ENCODE measurements at regions not wholly inside any gene's neighbourhood (a gene's known extent, or its start where the extent isn't known, plus 50 kb on each side); places are given as distances from the start of the nearest gene placed in this dataset.

DNA sequence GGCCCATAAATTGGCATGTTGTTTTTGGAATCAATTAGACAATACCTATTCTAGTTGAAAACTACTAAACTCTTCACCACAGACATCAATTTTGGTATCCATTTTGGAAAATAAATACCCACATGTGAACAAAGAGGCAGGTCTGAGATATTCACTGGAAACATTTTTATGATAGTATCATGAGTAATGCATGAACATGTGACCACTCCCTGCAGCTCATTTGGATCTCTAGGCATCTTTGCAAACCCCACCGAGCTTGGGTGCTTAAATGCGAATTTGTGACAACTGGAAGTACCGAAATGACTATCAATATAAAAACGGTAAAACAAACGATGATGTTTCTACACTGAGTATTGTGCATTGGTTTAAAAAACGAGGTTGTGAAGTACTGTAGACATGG, 285.2 kb downstream of the IRF8 start:
- DNase-seq: no peak
- H3K79me2 ChIP-seq (ENCODE audit: insufficient read depth, low read length): no peaks in the 10 kb centered on the region
- Mint-ChIP-seq H3K4me3 (no peak overlapping the region), H3K4me1 (no peaks in the 10 kb centered on the region), H3K9me3 (no peaks in the 10 kb centered on the region), H3K27me3 (ENCODE audit: low read depth in 3 of 3) (peaks cover 3 to 7% (median 7%) of the 10 kb centered on the region in 3 donors), H3K27ac (no peak overlapping the region), H3K36me3 (no peaks in the 10 kb centered on the region)
- no peak overlapping the region for H3K4me3 ChIP-seq (replicated peaks in 1 of 3; ENCODE audit: low read depth in 2 of 3, low read length in 3 of 3)
- TF ChIP-seq, protein P1, sequence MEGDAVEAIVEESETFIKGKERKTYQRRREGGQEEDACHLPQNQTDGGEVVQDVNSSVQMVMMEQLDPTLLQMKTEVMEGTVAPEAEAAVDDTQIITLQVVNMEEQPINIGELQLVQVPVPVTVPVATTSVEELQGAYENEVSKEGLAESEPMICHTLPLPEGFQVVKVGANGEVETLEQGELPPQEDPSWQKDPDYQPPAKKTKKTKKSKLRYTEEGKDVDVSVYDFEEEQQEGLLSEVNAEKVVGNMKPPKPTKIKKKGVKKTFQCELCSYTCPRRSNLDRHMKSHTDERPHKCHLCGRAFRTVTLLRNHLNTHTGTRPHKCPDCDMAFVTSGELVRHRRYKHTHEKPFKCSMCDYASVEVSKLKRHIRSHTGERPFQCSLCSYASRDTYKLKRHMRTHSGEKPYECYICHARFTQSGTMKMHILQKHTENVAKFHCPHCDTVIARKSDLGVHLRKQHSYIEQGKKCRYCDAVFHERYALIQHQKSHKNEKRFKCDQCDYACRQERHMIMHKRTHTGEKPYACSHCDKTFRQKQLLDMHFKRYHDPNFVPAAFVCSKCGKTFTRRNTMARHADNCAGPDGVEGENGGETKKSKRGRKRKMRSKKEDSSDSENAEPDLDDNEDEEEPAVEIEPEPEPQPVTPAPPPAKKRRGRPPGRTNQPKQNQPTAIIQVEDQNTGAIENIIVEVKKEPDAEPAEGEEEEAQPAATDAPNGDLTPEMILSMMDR (IDR thresholded peaks at IDR 0.05): no peak
- H3K4me1 ChIP-seq (ENCODE audit: control insufficient read depth in 1 of 2, insufficient read depth in 2 of 2, low read length in 2 of 2): no peaks in the 10 kb centered on the region
- intact Hi-C loops (cut with micrococcal nuclease): no loop called here
- H3K9me3 ChIP-seq (replicated peaks in 1 of 2; ENCODE audit: control insufficient read depth in 1 of 2, insufficient read depth in 1 of 2, low read length in 2 of 2): peaks cover 0 to 4% of the 10 kb centered on the region in 2 donors
- no peaks in the 10 kb centered on the region for H3K36me3 ChIP-seq (replicated peaks in 1 of 2; ENCODE audit: control insufficient read depth in 1 of 2, insufficient read depth in 2 of 2, low read length in 2 of 2)
- H3K4me2 ChIP-seq (replicated peaks; ENCODE audit: extremely low read depth, low read length, poor library complexity, severe bottlenecking): no peak overlapping the region
- no peaks in the 10 kb centered on the region for H3K27me3 ChIP-seq (ENCODE audit: control insufficient read depth in 2 of 2, insufficient read depth in 2 of 2, low read length in 2 of 2)
- 93% methylated on average over 6 of the region's 6 CpGs for WGBS (ENCODE audit: insufficient coverage)
- H2AFZ ChIP-seq (ENCODE audit: insufficient read depth, low read depth, low read length, poor library complexity, severe bottlenecking): no peak overlapping the region
- H3K9ac ChIP-seq (ENCODE audit: insufficient read depth, low read length, poor library complexity, severe bottlenecking): no peak overlapping the region
- H4K20me1 ChIP-seq (ENCODE audit: insufficient read depth, low read length): no peaks in the 10 kb centered on the region
- H3K27ac ChIP-seq (ENCODE audit: low read depth in 1 of 2, low read length in 2 of 2): no peak overlapping the region

DNA sequence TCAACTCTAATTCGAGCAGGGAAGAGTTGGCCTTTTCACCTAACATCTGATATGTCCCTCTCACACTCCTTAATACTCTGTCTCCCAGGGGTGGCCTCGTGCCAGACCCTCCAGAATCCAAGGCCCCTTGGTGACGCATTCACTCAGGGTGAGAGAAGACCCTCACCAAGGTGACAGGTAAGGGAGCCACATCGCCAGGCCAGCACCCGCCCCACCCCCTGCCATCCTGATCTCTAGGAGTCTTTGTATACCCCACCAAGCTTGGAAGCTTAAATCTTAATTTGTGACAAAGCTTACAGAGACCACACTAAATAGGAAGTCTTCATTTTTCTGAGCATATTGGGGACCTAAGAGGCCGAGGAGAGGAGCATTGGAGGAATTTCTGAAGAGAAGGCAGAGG, 286.1 kb downstream of the IRF8 start:
- no peak for DNase-seq
- 61% methylated on average over 3 of the region's 6 CpGs for WGBS (ENCODE audit: insufficient coverage)
- peaks cover 0 to 4% of the 10 kb centered on the region in 2 donors for H3K9me3 ChIP-seq (replicated peaks in 1 of 2; ENCODE audit: control insufficient read depth in 1 of 2, insufficient read depth in 1 of 2, low read length in 2 of 2)
- Mint-ChIP-seq H3K4me1 (no peaks in the 10 kb centered on the region), H3K36me3 (no peaks in the 10 kb centered on the region), H3K27ac (no peak overlapping the region), H3K4me3 (no peak overlapping the region), H3K27me3 (ENCODE audit: low read depth in 3 of 3) (peaks cover 3 to 12% (median 10%) of the 10 kb centered on the region in 3 donors), H3K9me3 (no peaks in the 10 kb centered on the region)
- no peak overlapping the region for H3K9ac ChIP-seq (ENCODE audit: insufficient read depth, low read length, poor library complexity, severe bottlenecking)
- H3K79me2 ChIP-seq (ENCODE audit: insufficient read depth, low read length): no peaks in the 10 kb centered on the region
- no peaks in the 10 kb centered on the region for H4K20me1 ChIP-seq (ENCODE audit: insufficient read depth, low read length)
- no peaks in the 10 kb centered on the region for H3K4me1 ChIP-seq (ENCODE audit: control insufficient read depth in 1 of 2, insufficient read depth in 2 of 2, low read length in 2 of 2)
- H3K27me3 ChIP-seq (ENCODE audit: control insufficient read depth in 2 of 2, insufficient read depth in 2 of 2, low read length in 2 of 2): no peaks in the 10 kb centered on the region
- H3K4me2 ChIP-seq (replicated peaks; ENCODE audit: extremely low read depth, low read length, poor library complexity, severe bottlenecking): no peak overlapping the region
- no peak overlapping the region for H2AFZ ChIP-seq (ENCODE audit: insufficient read depth, low read depth, low read length, poor library complexity, severe bottlenecking)
- no peak overlapping the region for H3K27ac ChIP-seq (ENCODE audit: low read depth in 1 of 2, low read length in 2 of 2)
- H3K36me3 ChIP-seq (replicated peaks in 1 of 2; ENCODE audit: control insufficient read depth in 1 of 2, insufficient read depth in 2 of 2, low read length in 2 of 2): no peaks in the 10 kb centered on the region
- TF ChIP-seq, protein P1 (IDR thresholded peaks at IDR 0.05): no peak
- no peak overlapping the region for H3K4me3 ChIP-seq (replicated peaks in 1 of 3; ENCODE audit: low read depth in 2 of 3, low read length in 3 of 3)
- intact Hi-C loops (cut with micrococcal nuclease): no loop called here
